GM13976 (cell line): ENCODE measurements at regions not wholly inside any gene's neighbourhood (a gene's known extent, or its start where the extent isn't known, plus 50 kb on each side); places are given as distances from the start of the nearest gene placed in this dataset.

ENCODE experiments used
- DNase-seq: peaks from one replicate; pipeline ENCODE4 v3.0.0; 2012; ENCODE audit warnings: low spot score
- CTCF ChIP-seq: IDR thresholded peaks from 2 replicates; pipeline ENCODE4 v1.5.1; 2012; ENCODE audit warnings: borderline replicate concordance, mild to moderate bottlenecking; ENCODE audit not compliant: insufficient read depth; ENCODE audit errors: extremely low read depth, missing control alignments, control extremely low read depth
- in situ Hi-C: fragments of 300-500 bp; cut with MboI; formaldehyde crosslinking; loops from one replicate; pipeline ENCODE4 v1.12.0; 2022; ENCODE audit warnings: low sequenced_read_pairs, mixed read lengths, inconsistent platforms; ENCODE audit not compliant: unreplicated experiment

DNA sequence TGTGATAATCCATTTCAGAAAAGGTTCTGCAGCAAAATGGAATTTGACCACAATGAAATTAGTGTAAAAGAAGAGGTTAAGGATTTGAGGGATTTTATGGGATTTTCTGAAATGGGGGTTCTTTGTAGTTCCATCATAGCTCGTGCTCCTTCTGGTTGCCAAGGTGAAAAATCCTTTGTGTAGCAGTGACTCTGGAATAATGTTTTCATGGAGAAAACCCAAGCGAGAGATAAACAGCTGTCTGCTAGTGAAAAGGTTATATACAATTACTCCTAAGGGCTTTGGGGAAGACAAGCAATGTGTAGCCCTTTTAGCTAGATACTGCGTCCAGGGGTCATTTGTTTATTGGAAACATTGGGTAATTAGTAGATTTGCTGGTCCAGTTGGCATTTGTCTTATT, 453.2 kb upstream of the DEPDC1 start:
- DNase-seq: no peak
- TF ChIP-seq CTCF: no peak
- in situ Hi-C loops: no loop called here

DNA sequence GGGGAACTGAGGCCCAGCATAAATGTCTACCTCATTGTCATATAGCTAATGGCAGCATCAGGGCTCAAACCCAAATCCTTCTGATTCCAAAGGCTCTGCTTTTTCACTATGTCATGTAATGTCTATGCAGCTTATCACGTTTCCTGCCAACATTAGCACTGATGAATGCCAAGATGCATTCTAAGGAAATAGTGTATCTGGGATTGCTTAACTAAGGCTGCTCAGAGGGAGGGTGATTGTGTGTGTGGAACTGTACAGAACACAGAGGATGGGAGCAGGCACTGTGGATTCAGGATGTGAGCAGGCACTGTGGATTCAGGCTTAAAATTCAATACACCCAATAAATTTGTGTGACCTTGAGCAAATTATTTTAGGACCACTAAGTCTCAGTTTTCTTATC, 456.4 kb upstream of the DEPDC1 start:
- in situ Hi-C loops: no loop called here
- no peak for DNase-seq
- no peak for TF ChIP-seq CTCF

GRCh38 chr1:68954841-68955240, 458.0 kb upstream of the DEPDC1 start:
- DNase-seq: no peak
- no peak for TF ChIP-seq CTCF
- in situ Hi-C loops: no loop called here

DNA sequence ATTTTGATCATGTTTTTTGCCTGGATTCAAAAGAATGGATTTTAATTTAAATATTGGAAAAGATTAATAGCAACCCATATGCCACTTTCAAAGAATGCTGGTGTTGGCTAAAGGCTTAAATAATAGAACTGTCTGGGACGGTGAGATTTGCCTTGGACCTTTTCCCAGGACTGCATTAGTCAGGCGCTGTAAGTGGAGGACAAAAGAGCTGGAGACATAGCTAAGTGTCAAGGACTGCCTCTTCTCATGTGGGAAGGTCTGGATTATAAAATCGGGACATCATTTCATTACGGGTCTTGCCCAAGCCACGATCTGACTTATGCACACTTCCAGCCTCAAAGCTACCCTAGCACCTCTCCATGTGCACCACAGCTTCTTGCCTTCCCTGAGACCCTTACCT, 458.5 kb upstream of the DEPDC1 start:
- DNase-seq: no peak
- in situ Hi-C loops: no loop called here
- TF ChIP-seq CTCF: no peak

GRCh38 chr1:68958958-68959357, 462.1 kb upstream of the DEPDC1 start:
- TF ChIP-seq CTCF: no peak
- DNase-seq: no peak
- in situ Hi-C loops: no loop called here

GRCh38 chr1:68959461-68960030, 462.7 kb upstream of the DEPDC1 start:
- TF ChIP-seq CTCF: no peak
- no peak for DNase-seq
- in situ Hi-C loops: no loop called here

DNA sequence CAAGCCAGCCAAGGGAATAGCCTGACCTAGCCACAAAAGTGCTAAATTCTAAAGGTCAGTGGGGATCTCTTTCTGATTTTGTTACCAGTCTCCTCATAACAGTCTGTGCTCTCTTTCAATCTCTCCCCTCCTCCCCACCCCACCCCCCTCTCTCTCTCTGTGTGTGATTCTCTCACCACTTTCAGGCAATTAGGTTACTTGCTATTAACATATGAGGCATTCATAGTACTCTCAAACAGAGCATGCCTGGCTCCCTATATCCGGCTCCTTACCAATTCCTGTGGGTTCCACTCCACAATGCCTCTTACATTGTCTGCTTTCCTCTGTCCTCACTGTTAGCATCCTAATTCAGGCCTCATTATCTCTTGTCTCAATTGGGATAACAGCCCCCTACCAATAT, 464.3 kb upstream of the DEPDC1 start:
- TF ChIP-seq CTCF: no peak

More for the DNA sequence above, 464.3 kb upstream of the DEPDC1 start:
- no peak for DNase-seq
- in situ Hi-C loops: no loop called here
